ENCODE measurements at regions not wholly inside any gene's neighbourhood (a gene's known extent, or its start where the extent isn't known, plus 50 kb on each side); places are given as distances from the start of the nearest gene placed in this dataset.

- H3K9me3 ChIP-seq (ENCODE audit: insufficient read depth, low read depth, low read length): no peaks in the 10 kb centered on the region; the same call in 1 of the 2 replicates
- H3F3A ChIP-seq (ENCODE audit: low read depth): no peaks in the 10 kb centered on the region
- no peak overlapping the region for H2AFZ ChIP-seq (ENCODE audit: low read length)
- no peaks in the 10 kb centered on the region for H3K79me2 ChIP-seq (ENCODE audit: insufficient read depth, low read length)
- H3K9ac ChIP-seq (ENCODE audit: low read depth, low read length, poor library complexity, severe bottlenecking): no peak overlapping the region
- H4K20me1 ChIP-seq (ENCODE audit: insufficient read depth, low read length, poor library complexity, severe bottlenecking): no peaks in the 10 kb centered on the region
- no peaks in the 10 kb centered on the region for H3K9me2 ChIP-seq (replicated peaks; ENCODE audit: low read depth, low read length)
- H3K27me3 ChIP-seq (ENCODE audit: insufficient read depth, low read length, poor library complexity, severe bottlenecking): no peaks in the 10 kb centered on the region
- no peak for TF ChIP-seq EZH2phosphoT487 (IDR thresholded peaks at IDR 0.05; ENCODE audit: borderline replicate concordance)
- H3K4me2 ChIP-seq (ENCODE audit: low read depth, low read length, poor library complexity, severe bottlenecking): no peak overlapping the region
- no peak overlapping the region for H3K4me3 ChIP-seq (ENCODE audit: low read length, poor library complexity, severe bottlenecking)
- H3K36me3 ChIP-seq (ENCODE audit: insufficient read depth, low read length): no peaks in the 10 kb centered on the region
- no peaks in the 10 kb centered on the region for H3K4me1 ChIP-seq (ENCODE audit: insufficient read depth, low read length, poor library complexity, severe bottlenecking)
Measured at GRCh38 chr7:41113719-41114118, 589.2 kb downstream of the INHBA start.

- no peaks in the 10 kb centered on the region for H3K36me3 ChIP-seq (ENCODE audit: insufficient read depth, low read length)
- no peak overlapping the region for H3K9ac ChIP-seq (ENCODE audit: low read depth, low read length, poor library complexity, severe bottlenecking)
- H3K4me1 ChIP-seq (ENCODE audit: insufficient read depth, low read length, poor library complexity, severe bottlenecking): no peaks in the 10 kb centered on the region
- H3K4me2 ChIP-seq (ENCODE audit: low read depth, low read length, poor library complexity, severe bottlenecking): no peak overlapping the region
- no peak overlapping the region for H3K4me3 ChIP-seq (ENCODE audit: low read length, poor library complexity, severe bottlenecking)
- H3F3A ChIP-seq (ENCODE audit: low read depth): no peaks in the 10 kb centered on the region
- H2AFZ ChIP-seq (ENCODE audit: low read length): no peak overlapping the region
- H3K79me2 ChIP-seq (ENCODE audit: insufficient read depth, low read length): no peaks in the 10 kb centered on the region
- H3K27me3 ChIP-seq (ENCODE audit: insufficient read depth, low read length, poor library complexity, severe bottlenecking): no peaks in the 10 kb centered on the region
- no peaks in the 10 kb centered on the region for H4K20me1 ChIP-seq (ENCODE audit: insufficient read depth, low read length, poor library complexity, severe bottlenecking)
- TF ChIP-seq EZH2phosphoT487 (IDR thresholded peaks at IDR 0.05; ENCODE audit: borderline replicate concordance) (no peak), CTCF (conservative IDR thresholded peaks at IDR 0.05; ENCODE audit: low read length) (no peak)
- H3K9me2 ChIP-seq (replicated peaks; ENCODE audit: low read depth, low read length): no peaks in the 10 kb centered on the region
- no peaks in the 10 kb centered on the region for H3K9me3 ChIP-seq (ENCODE audit: insufficient read depth, low read depth, low read length)
Measured at GRCh38 chr7:41110186-41110585, 592.7 kb downstream of the INHBA start.

- no peak overlapping the region for H3K4me3 ChIP-seq (ENCODE audit: low read length, poor library complexity, severe bottlenecking)
- no peaks in the 10 kb centered on the region for H3K4me1 ChIP-seq (ENCODE audit: insufficient read depth, low read length, poor library complexity, severe bottlenecking)
- no peak overlapping the region for H3K4me2 ChIP-seq (ENCODE audit: low read depth, low read length, poor library complexity, severe bottlenecking)
- no peak for TF ChIP-seq CTCF (conservative IDR thresholded peaks at IDR 0.05; ENCODE audit: low read length)
- no peak for TF ChIP-seq EZH2phosphoT487 (IDR thresholded peaks at IDR 0.05; ENCODE audit: borderline replicate concordance)
- no peaks in the 10 kb centered on the region for H4K20me1 ChIP-seq (ENCODE audit: insufficient read depth, low read length, poor library complexity, severe bottlenecking)
- no peak overlapping the region for H3K9ac ChIP-seq (ENCODE audit: low read depth, low read length, poor library complexity, severe bottlenecking)
- no peaks in the 10 kb centered on the region for H3F3A ChIP-seq (ENCODE audit: low read depth)
- no peaks in the 10 kb centered on the region for H3K9me2 ChIP-seq (replicated peaks; ENCODE audit: low read depth, low read length)
- H3K79me2 ChIP-seq (ENCODE audit: insufficient read depth, low read length): no peaks in the 10 kb centered on the region
- no peaks in the 10 kb centered on the region for H3K9me3 ChIP-seq (ENCODE audit: insufficient read depth, low read depth, low read length)
- H3K36me3 ChIP-seq (ENCODE audit: insufficient read depth, low read length): no peaks in the 10 kb centered on the region
- no peaks in the 10 kb centered on the region for H3K27me3 ChIP-seq (ENCODE audit: insufficient read depth, low read length, poor library complexity, severe bottlenecking)
- no peak overlapping the region for H2AFZ ChIP-seq (ENCODE audit: low read length)
Measured at GRCh38 chr7:41108821-41109220, 594.1 kb downstream of the INHBA start.

- Histone ChIP-seq H3K27me3 (ENCODE audit: insufficient read depth, low read length, poor library complexity, severe bottlenecking) (no peaks in the 10 kb centered on the region), H3F3A (ENCODE audit: low read depth) (no peaks in the 10 kb centered on the region), H3K9ac (ENCODE audit: low read depth, low read length, poor library complexity, severe bottlenecking) (no peak overlapping the region), H3K4me1 (ENCODE audit: insufficient read depth, low read length, poor library complexity, severe bottlenecking) (no peaks in the 10 kb centered on the region), H3K79me2 (ENCODE audit: insufficient read depth, low read length) (no peaks in the 10 kb centered on the region), H3K9me2 (replicated peaks; ENCODE audit: low read depth, low read length) (no peaks in the 10 kb centered on the region), H4K20me1 (ENCODE audit: insufficient read depth, low read length, poor library complexity, severe bottlenecking) (no peaks in the 10 kb centered on the region), H3K9me3 (ENCODE audit: insufficient read depth, low read depth, low read length) (no peaks in the 10 kb centered on the region), H3K36me3 (ENCODE audit: insufficient read depth, low read length) (no peaks in the 10 kb centered on the region), H3K4me3 (ENCODE audit: low read length, poor library complexity, severe bottlenecking) (no peak overlapping the region), H3K4me2 (ENCODE audit: low read depth, low read length, poor library complexity, severe bottlenecking) (no peak overlapping the region), H2AFZ (ENCODE audit: low read length) (no peak overlapping the region)
- TF ChIP-seq EZH2phosphoT487 (IDR thresholded peaks at IDR 0.05; ENCODE audit: borderline replicate concordance): no peak
- no peak for TF ChIP-seq CTCF (conservative IDR thresholded peaks at IDR 0.05; ENCODE audit: low read length)
Measured at GRCh38 chr7:41107938-41108448, 594.9 kb downstream of the INHBA start.
